Endothelial cell of umbilical vein (primary cell): ENCODE measurements at regions not wholly inside any gene's neighbourhood (a gene's known extent, or its start where the extent isn't known, plus 50 kb on each side); places are given as distances from the start of the nearest gene placed in this dataset.

Experiments used
- BruUV-seq: library from RNA; stranded (reverse); fragments of 400-500 nt; replicated peaks from 2 replicates; lab custom pipeline; 2021; lab: Mats Ljungman, UMichigan
- CTCF ChIA-PET: fragments of 300-600, 350-600 bp; sonication (Branson Sonifier 250); formaldehyde crosslinking; loops from one replicate; lab custom pipeline; 2021; ENCODE audit warnings: antibody characterized with exemption, inconsistent platforms; lab: Charles Lee
- POLR2A ChIA-PET: fragments of 300-600, 350-600 bp; sonication (Branson Sonifier 250); formaldehyde crosslinking; loops from one replicate; lab custom pipeline; 2021; ENCODE audit warnings: antibody characterized with exemption, inconsistent platforms; lab: Charles Lee
- DNase-seq: peaks from one replicate; pipeline ENCODE4 v3.0.0-alpha.2; 2011; ENCODE audit warnings: low read depth, low spot score
- FAIRE-seq: peaks from 2 replicates; lab custom pipeline; 2011; peaks lifted over from hg19 to GRCh38; lab: Jason Lieb, UNC
- H2AFZ ChIP-seq: 2 replicates; pipeline ENCODE4 v1.6.0; 2012; ENCODE audit warnings: low read depth, low read length, control low read depth, inconsistent platforms
- H3K27ac ChIP-seq: 2 replicates; pipeline ENCODE4 v1.5.1; 2011; ENCODE audit warnings: low read depth, mild to moderate bottlenecking, control low read depth, low read length, moderate library complexity; ENCODE audit not compliant: insufficient read depth
- H3K27me3 ChIP-seq, 2 experiments: 2 replicates each; pipeline versions ENCODE4 v1.6.0 to v1.6.1; 2011; ENCODE audit warnings: low read length in 2 of 2, mixed read lengths in 1 of 2; ENCODE audit not compliant: control insufficient read depth in 2 of 2, insufficient read depth in 2 of 2
- H3K36me3 ChIP-seq, 2 experiments: 2 replicates in 1 of 2; 3 replicates in 1 of 2; pipeline ENCODE4 v1.5.1; 2011; ENCODE audit warnings: low read length in 2 of 2, mild to moderate bottlenecking in 1 of 2, moderate library complexity in 1 of 2; ENCODE audit not compliant: control insufficient read depth in 2 of 2, insufficient read depth in 2 of 2; ENCODE audit errors: extremely low read depth in 1 of 2
- H3K4me1 ChIP-seq: 3 replicates; pipeline ENCODE4 v1.5.1; 2011; ENCODE audit warnings: mild to moderate bottlenecking, low read length; ENCODE audit not compliant: control insufficient read depth, insufficient read depth; ENCODE audit errors: extremely low read depth
- H3K4me2 ChIP-seq: 2 replicates; pipeline ENCODE4 v1.6.1; 2011; ENCODE audit warnings: low read length, control low read depth, mixed read lengths; ENCODE audit not compliant: insufficient read depth
- H3K4me3 ChIP-seq, 3 experiments: fragments of 200-600 bp in 1 of 3; sonication (generic), shearing (Covaris generic) in 1 of 3; replicated peaks in 1 of 3; 2 replicates each; pipeline ENCODE4 v1.5.1; 2011 to 2016; ENCODE audit warnings: control low read depth in 3 of 3, low read length in 3 of 3, mild to moderate bottlenecking in 2 of 3, inconsistent platforms in 1 of 3, low read depth in 1 of 3, moderate library complexity in 1 of 3; ENCODE audit not compliant: insufficient read depth in 1 of 3
- H3K79me2 ChIP-seq: 2 replicates; pipeline ENCODE4 v1.6.0; 2012; ENCODE audit warnings: low read length, inconsistent platforms; ENCODE audit not compliant: control insufficient read depth, insufficient read depth
- H3K9ac ChIP-seq: replicated peaks from 2 replicates; pipeline ENCODE3; 2011; ENCODE audit warnings: low read length, control low read depth; ENCODE audit not compliant: insufficient read depth; ENCODE audit errors: extremely low read depth
- H3K9me1 ChIP-seq: replicated peaks from 3 replicates; pipeline ENCODE4 v1.6.0; 2011; ENCODE audit warnings: mild to moderate bottlenecking, low read length; ENCODE audit not compliant: control insufficient read depth, insufficient read depth; ENCODE audit errors: extremely low read depth
- H3K9me3 ChIP-seq: replicated peaks from 2 replicates; pipeline ENCODE4 v1.5.1; 2012; ENCODE audit warnings: low read length, inconsistent platforms; ENCODE audit not compliant: control insufficient read depth, insufficient read depth
- H4K20me1 ChIP-seq: replicated peaks from 2 replicates; pipeline ENCODE3; 2011; ENCODE audit warnings: mild to moderate bottlenecking, low read length; ENCODE audit not compliant: control insufficient read depth, insufficient read depth; ENCODE audit errors: extremely low read depth
- EZH2 ChIP-seq: IDR thresholded peaks from 2 replicates; pipeline ENCODE4 v1.6.1; 2012; ENCODE audit warnings: borderline replicate concordance, low read depth, mild to moderate bottlenecking, moderate library complexity, low read length, inconsistent platforms; ENCODE audit not compliant: severe bottlenecking
- FOS ChIP-seq: IDR thresholded peaks from 2 replicates; pipeline ENCODE4 v1.6.1; 2011; ENCODE audit warnings: mild to moderate bottlenecking, low read length, moderate library complexity, borderline replicate concordance; ENCODE audit not compliant: insufficient read depth
- GATA2 ChIP-seq: IDR thresholded peaks from 2 replicates; pipeline ENCODE4 v1.7.0; 2011; ENCODE audit warnings: low read depth, mild to moderate bottlenecking, moderate library complexity, mixed read lengths, low read length; ENCODE audit not compliant: insufficient read length, insufficient read depth
- JUN ChIP-seq: IDR thresholded peaks from 2 replicates; pipeline ENCODE4 v1.6.1; 2011; ENCODE audit warnings: borderline replicate concordance, low read depth; ENCODE audit not compliant: insufficient read length, insufficient read depth
- MYC ChIP-seq: IDR thresholded peaks from one replicate; pipeline ENCODE4 v1.6.1; 2011; ENCODE audit warnings: mild to moderate bottlenecking, low read depth, low read length
- POLR2A ChIP-seq: IDR thresholded peaks from 2 replicates; pipeline ENCODE4 v1.6.1; 2012; ENCODE audit warnings: low read depth, mild to moderate bottlenecking, control low read depth, low read length
- POLR2AphosphoS5 ChIP-seq: IDR thresholded peaks from 2 replicates; pipeline ENCODE4 v1.6.1; 2012; ENCODE audit warnings: low read depth, mild to moderate bottlenecking, control low read depth, low read length, moderate library complexity; ENCODE audit not compliant: insufficient read depth
- dilution Hi-C: fragments of 300-500 bp; cut with MboI; formaldehyde crosslinking; loops from one replicate; pipeline ENCODE4 v1.15.0; 2019; ENCODE audit warnings: low sequenced_read_pairs; ENCODE audit not compliant: extremely low pct_ligation_motif_present
- intact Hi-C: fragments of 100-400 bp; cut with micrococcal nuclease; formaldehyde crosslinking; loops from one replicate; pipeline ENCODE4 v1.10.0; 2022
- TF ChIP-seq, protein P1 (sequence below), 2 donors: IDR thresholded peaks; 1 replicate in 1 of 2; 2 replicates in 1 of 2; pipeline ENCODE4 v1.5.1; 2011; ENCODE audit warnings: low read length in 2 of 2, mild to moderate bottlenecking in 2 of 2, moderate library complexity in 2 of 2, control low read depth in 1 of 2, inconsistent platforms in 1 of 2, low read depth in 1 of 2; ENCODE audit not compliant: insufficient read depth in 1 of 2; ENCODE audit errors: extremely low read depth in 1 of 2
- TF ChIP-seq, protein P2 (sequence below): IDR thresholded peaks from 2 replicates; pipeline ENCODE4 v1.6.1; 2011; ENCODE audit not compliant: insufficient read depth, insufficient read length

DNA sequence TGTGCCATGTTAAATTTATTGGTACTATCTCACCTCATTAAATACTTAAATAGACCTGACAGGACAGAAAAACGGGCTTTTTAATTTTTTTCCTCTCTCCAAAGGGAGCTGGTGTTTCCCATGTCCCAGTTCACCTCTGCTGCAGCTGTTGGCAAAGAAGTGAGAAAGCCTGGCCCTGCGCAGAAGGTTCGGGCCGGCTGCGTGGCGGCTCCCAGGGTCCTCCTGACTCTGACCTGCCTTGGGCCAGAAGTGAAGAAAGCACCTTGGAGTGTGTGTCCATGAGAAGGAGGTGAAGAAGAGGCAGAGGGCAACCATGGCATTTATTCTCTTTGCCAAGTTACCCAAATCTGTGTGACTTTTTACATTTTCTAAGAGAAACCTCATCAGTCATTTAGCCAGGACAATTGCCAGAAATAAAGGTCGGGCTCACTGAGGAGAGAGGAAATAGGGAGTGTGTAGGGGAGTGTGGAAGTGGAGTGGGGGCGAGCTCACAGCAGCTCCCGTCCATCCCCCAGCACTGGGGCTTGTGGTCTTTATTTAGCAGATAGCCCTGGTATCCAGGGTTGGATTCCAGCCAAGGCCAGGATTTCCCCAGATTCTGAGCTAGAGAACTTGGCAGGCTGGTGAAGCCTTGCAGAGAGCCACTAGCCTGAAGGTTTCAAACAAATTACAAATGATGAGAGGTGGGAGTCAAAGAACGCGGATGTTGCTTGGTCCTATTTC is 102.4 kb upstream of the CADM1 start:
- intact Hi-C loops: no loop called here
- H3K79me2 ChIP-seq: no peaks in the 10 kb centered on the region
- no peak for DNase-seq
- no peaks in the 10 kb centered on the region for H3K27me3 ChIP-seq
- H3K9me3 ChIP-seq: no peaks in the 10 kb centered on the region
- POLR2A ChIA-PET: no interaction called here
- no peaks in the 10 kb centered on the region for H3K9me1 ChIP-seq
- no TSS peak for BruUV-seq
- H3K36me3 ChIP-seq: no peaks in the 10 kb centered on the region
- H3K9ac ChIP-seq: no peak overlapping the region
- H3K4me3 ChIP-seq: no peak overlapping the region
- dilution Hi-C loops: no loop called here
- H2AFZ ChIP-seq: no peak overlapping the region
- no peak overlapping the region for H3K27ac ChIP-seq
- FAIRE-seq: no peak
- no peak overlapping the region for H3K4me2 ChIP-seq
- H3K4me1 ChIP-seq: no peaks in the 10 kb centered on the region
- H4K20me1 ChIP-seq: no peaks in the 10 kb centered on the region
- TF ChIP-seq FOS: no peak
- no peak for TF ChIP-seq POLR2A
- TF ChIP-seq, protein P1, sequence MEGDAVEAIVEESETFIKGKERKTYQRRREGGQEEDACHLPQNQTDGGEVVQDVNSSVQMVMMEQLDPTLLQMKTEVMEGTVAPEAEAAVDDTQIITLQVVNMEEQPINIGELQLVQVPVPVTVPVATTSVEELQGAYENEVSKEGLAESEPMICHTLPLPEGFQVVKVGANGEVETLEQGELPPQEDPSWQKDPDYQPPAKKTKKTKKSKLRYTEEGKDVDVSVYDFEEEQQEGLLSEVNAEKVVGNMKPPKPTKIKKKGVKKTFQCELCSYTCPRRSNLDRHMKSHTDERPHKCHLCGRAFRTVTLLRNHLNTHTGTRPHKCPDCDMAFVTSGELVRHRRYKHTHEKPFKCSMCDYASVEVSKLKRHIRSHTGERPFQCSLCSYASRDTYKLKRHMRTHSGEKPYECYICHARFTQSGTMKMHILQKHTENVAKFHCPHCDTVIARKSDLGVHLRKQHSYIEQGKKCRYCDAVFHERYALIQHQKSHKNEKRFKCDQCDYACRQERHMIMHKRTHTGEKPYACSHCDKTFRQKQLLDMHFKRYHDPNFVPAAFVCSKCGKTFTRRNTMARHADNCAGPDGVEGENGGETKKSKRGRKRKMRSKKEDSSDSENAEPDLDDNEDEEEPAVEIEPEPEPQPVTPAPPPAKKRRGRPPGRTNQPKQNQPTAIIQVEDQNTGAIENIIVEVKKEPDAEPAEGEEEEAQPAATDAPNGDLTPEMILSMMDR (IDR thresholded peaks at IDR 0.05; ENCODE audit: extremely low read depth in 1 of 2, insufficient read depth in 1 of 2, low read depth in 1 of 2, low read length in 2 of 2): no peak
- no peak for TF ChIP-seq JUN
- TF ChIP-seq EZH2: no peak
- no peak for TF ChIP-seq GATA2
- TF ChIP-seq POLR2AphosphoS5: no peak
- TF ChIP-seq, protein P2, sequence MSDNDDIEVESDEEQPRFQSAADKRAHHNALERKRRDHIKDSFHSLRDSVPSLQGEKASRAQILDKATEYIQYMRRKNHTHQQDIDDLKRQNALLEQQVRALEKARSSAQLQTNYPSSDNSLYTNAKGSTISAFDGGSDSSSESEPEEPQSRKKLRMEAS: no peak
- no peak for TF ChIP-seq MYC
- CTCF ChIA-PET: no interaction called here
